ENCODE measurements at regions not wholly inside any gene's neighbourhood (a gene's known extent, or its start where the extent isn't known, plus 50 kb on each side); places are given as distances from the start of the nearest gene placed in this dataset.

GRCh38 chr20:63117661-63118302 is 98.1 kb downstream of the YTHDF1 start:
- DNase-seq, result peak in 3 of 5 donors; percentile 1 to 48 (median 16)
- no peak for TF ChIP-seq POLR2A (IDR thresholded peaks at IDR 0.05)
- no peak for TF ChIP-seq CTCF (IDR thresholded peaks at IDR 0.05)
- no peak for ATAC-seq
- H3K36me3 ChIP-seq, result no peaks in the 10 kb centered on the region
- WGBS, 4 donors, result 72 to 83% (median 81%) methylated on average over 22 to 25 of the region's 25 CpGs
- H3K9me3 ChIP-seq, result peaks cover 0 to 7% (median 0%) of the 10 kb centered on the region in 12 donors
- no peak overlapping the region for H3K4me3 ChIP-seq
- peaks cover 0 to 53% (median 9%) of the 10 kb centered on the region in 9 donors for H3K27me3 ChIP-seq
- intact Hi-C loops (cut with DNase I), result no loop called here
- H3K4me1 ChIP-seq, result no peaks in the 10 kb centered on the region
- H3K27ac ChIP-seq, result no peak overlapping the region

- Histone ChIP-seq H3K27me3 (peaks cover 0 to 54% (median 9%) of the 10 kb centered on the region in 9 donors), H3K4me3 (no peak overlapping the region), H3K9me3 (peaks cover 0 to 4% (median 0%) of the 10 kb centered on the region in 12 donors), H3K36me3 (no peaks in the 10 kb centered on the region), H3K27ac (no peak overlapping the region), H3K4me1 (no peaks in the 10 kb centered on the region)
- DNase-seq, result peak in 1 of 5 donors; percentile 4
- 62 to 76% (median 65%) methylated on average over 6 to 9 of the region's 9 CpGs for WGBS, 4 donors
- intact Hi-C loops (cut with DNase I), result no loop called here
- no peak for ATAC-seq
- TF ChIP-seq POLR2A (IDR thresholded peaks at IDR 0.05), result no peak
- no peak for TF ChIP-seq CTCF (IDR thresholded peaks at IDR 0.05)
Observed at GRCh38 chr20:63117151-63117550, 98.8 kb downstream of the YTHDF1 start.

- no peak for TF ChIP-seq CTCF (IDR thresholded peaks at IDR 0.05)
- no peak for TF ChIP-seq POLR2A (IDR thresholded peaks at IDR 0.05)
- ATAC-seq (peak in 1 of 4 donors; percentile 46), DNase-seq (peak in 3 of 5 donors; percentile 24 to 45 (median 28))
- H3K9me3 ChIP-seq, result peaks cover 0 to 8% (median 2%) of the 10 kb centered on the region in 12 donors
- H3K27ac ChIP-seq, result no peak overlapping the region
- intact Hi-C loops (cut with DNase I), result no loop called here
- no peaks in the 10 kb centered on the region for H3K36me3 ChIP-seq
- H3K4me1 ChIP-seq, result no peaks in the 10 kb centered on the region
- peaks cover 0 to 54% (median 9%) of the 10 kb centered on the region in 9 donors for H3K27me3 ChIP-seq
- H3K4me3 ChIP-seq, result no peak overlapping the region
- WGBS, 4 donors, result 19 to 21% (median 20%) methylated on average over 28 to 32 of the region's 32 CpGs
Observed at GRCh38 chr20:63116412-63117106, 99.4 kb downstream of the YTHDF1 start.

GRCh38 chr20:63115651-63116411 is 100.1 kb downstream of the YTHDF1 start:
- 71 to 79% (median 73%) methylated on average over 10 to 11 of the region's 11 CpGs for WGBS, 4 donors
- H3K4me3 ChIP-seq, result no peak overlapping the region
- H3K9me3 ChIP-seq, result peaks cover 0 to 13% (median 2%) of the 10 kb centered on the region in 12 donors
- H3K27me3 ChIP-seq, result peaks cover 0 to 48% (median 9%) of the 10 kb centered on the region in 9 donors
- H3K4me1 ChIP-seq, result no peaks in the 10 kb centered on the region
- intact Hi-C loops (cut with DNase I), result no loop called here
- H3K27ac ChIP-seq, result no peak overlapping the region
- DNase-seq (peak in 3 of 5 donors; percentile 10 to 22 (median 11)), ATAC-seq (no peak)
- TF ChIP-seq POLR2A (IDR thresholded peaks at IDR 0.05) (no peak), CTCF (IDR thresholded peaks at IDR 0.05) (no peak)
- H3K36me3 ChIP-seq, result no peaks in the 10 kb centered on the region
